VCaP (cell line): ENCODE measurements at regions not wholly inside any gene's neighbourhood (a gene's known extent, or its start where the extent isn't known, plus 50 kb on each side); places are given as distances from the start of the nearest gene placed in this dataset.

Experiments used
- H3K27ac ChIP-seq: fragments of 450-650 bp; 2 replicates; pipeline ENCODE4 v1.5.1; 2017
- CTCF ChIP-seq: fragments of 450-650 bp; conservative IDR thresholded peaks from 2 replicates; pipeline ENCODE4 v1.5.1; 2017; ENCODE audit warnings: mild to moderate bottlenecking, moderate library complexity

GRCh38 chr10:43976292-43976691 is 327.6 kb upstream of the ZNF32 start:
- H3K27ac ChIP-seq = no peak overlapping the region
- no peak for TF ChIP-seq CTCF

- TF ChIP-seq CTCF = no peak
- H3K27ac ChIP-seq = no peak overlapping the region
Measured at GRCh38 chr10:43973801-43974200, 325.1 kb upstream of the ZNF32 start.

GRCh38 chr10:43972976-43973647 is 324.4 kb upstream of the ZNF32 start:
- H3K27ac ChIP-seq = no peak overlapping the region
- no peak for TF ChIP-seq CTCF

- H3K27ac ChIP-seq = no peak overlapping the region
- TF ChIP-seq CTCF = no peak
Measured at GRCh38 chr10:43971981-43972380, 323.3 kb upstream of the ZNF32 start.

GRCh38 chr10:43971306-43971705 is 322.6 kb upstream of the ZNF32 start:
- H3K27ac ChIP-seq = no peak overlapping the region
- TF ChIP-seq CTCF = no peak

GRCh38 chr10:43970717-43971116 is 322.0 kb upstream of the ZNF32 start:
- H3K27ac ChIP-seq = no peak overlapping the region
- no peak for TF ChIP-seq CTCF

GRCh38 chr10:43970018-43970698 is 321.5 kb upstream of the ZNF32 start:
- no peak for TF ChIP-seq CTCF

More at GRCh38 chr10:43970018-43970698, 321.5 kb upstream of the ZNF32 start:
- no peak overlapping the region for H3K27ac ChIP-seq
